ENCODE measurements at regions not wholly inside any gene's neighbourhood (a gene's known extent, or its start where the extent isn't known, plus 50 kb on each side); places are given as distances from the start of the nearest gene placed in this dataset.

DNA sequence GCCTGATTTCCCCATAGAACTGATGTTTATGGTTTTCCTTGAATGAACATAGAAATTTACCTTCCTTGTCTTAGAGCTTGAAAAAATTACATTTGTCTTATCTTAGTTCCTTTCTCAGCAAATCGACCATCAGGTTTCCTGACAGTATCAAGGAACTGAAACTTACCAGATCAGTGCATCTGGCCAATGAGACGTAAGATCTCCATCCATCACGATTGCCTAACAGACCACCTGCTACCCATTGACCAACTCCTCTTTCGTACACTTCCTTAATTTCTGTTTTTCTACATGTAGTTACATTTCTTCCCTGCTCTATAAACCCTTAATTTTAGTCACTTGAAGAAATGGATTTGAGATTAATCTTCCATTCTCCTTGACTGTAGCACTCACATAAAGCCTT lies 57.4 kb upstream of the TMPRSS15 start:
- Histone ChIP-seq H3K27ac (ENCODE audit: low read length) (no peak overlapping the region), H3K4me1 (ENCODE audit: insufficient read depth, low read length) (peaks cover 9% of the 10 kb centered on the region; the same call in 1 of the 2 replicates), H3K4me3 (ENCODE audit: low read length) (no peak overlapping the region)

DNA sequence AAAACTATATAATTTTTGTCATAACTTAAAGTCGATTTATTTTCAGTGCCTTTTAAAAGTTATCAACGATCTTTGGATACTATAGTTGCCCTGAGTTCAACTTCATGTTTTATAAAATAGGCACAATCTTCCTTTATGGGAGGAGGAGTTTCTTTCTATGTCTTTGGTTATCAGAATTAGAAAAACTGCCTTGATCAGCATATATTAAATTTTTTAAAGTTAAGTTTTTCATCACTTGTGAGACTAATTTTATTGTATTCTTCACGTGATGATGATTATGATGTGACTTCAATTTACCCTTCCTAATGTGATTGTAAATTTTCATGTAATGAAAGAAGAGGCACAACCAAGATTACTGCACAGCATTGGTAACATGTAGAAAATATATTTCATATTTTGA lies 58.2 kb upstream of the TMPRSS15 start:
- H3K9me3 ChIP-seq (ENCODE audit: insufficient read depth, low read depth, low read length): no peaks in the 10 kb centered on the region
- H3K27ac ChIP-seq (ENCODE audit: low read length): no peak overlapping the region
- peaks cover 9% of the 10 kb centered on the region; the same call in 1 of the 2 replicates for H3K4me1 ChIP-seq (ENCODE audit: insufficient read depth, low read length)
- no peaks in the 10 kb centered on the region for H3K36me3 ChIP-seq (ENCODE audit: insufficient read depth, low read depth, low read length)
- no peak overlapping the region for H3K4me3 ChIP-seq (ENCODE audit: low read length)
- no peak overlapping the region for H3K9ac ChIP-seq (ENCODE audit: low read depth, low read length)
- no peaks in the 10 kb centered on the region for H3K27me3 ChIP-seq (ENCODE audit: insufficient read depth, low read length)

More for the DNA sequence above, 57.4 kb upstream of the TMPRSS15 start:
- Histone ChIP-seq H3K9me3 (ENCODE audit: insufficient read depth, low read depth, low read length) (no peaks in the 10 kb centered on the region), H3K9ac (ENCODE audit: low read depth, low read length) (no peak overlapping the region), H3K36me3 (ENCODE audit: insufficient read depth, low read depth, low read length) (no peaks in the 10 kb centered on the region), H3K27me3 (ENCODE audit: insufficient read depth, low read length) (no peaks in the 10 kb centered on the region)

GRCh38 chr21:18467715-18468114 lies 64.1 kb upstream of the TMPRSS15 start:
- Histone ChIP-seq H3K27ac (ENCODE audit: low read length) (no peak overlapping the region), H3K27me3 (ENCODE audit: insufficient read depth, low read length) (no peaks in the 10 kb centered on the region), H3K4me1 (ENCODE audit: insufficient read depth, low read length) (peaks cover 6% of the 10 kb centered on the region; the same call in 1 of the 2 replicates), H3K36me3 (ENCODE audit: insufficient read depth, low read depth, low read length) (no peaks in the 10 kb centered on the region), H3K9ac (ENCODE audit: low read depth, low read length) (no peak overlapping the region), H3K9me3 (ENCODE audit: insufficient read depth, low read depth, low read length) (no peaks in the 10 kb centered on the region), H3K4me3 (ENCODE audit: low read length) (no peak overlapping the region)

GRCh38 chr21:18468790-18469189 lies 65.2 kb upstream of the TMPRSS15 start:
- Histone ChIP-seq H3K27me3 (ENCODE audit: insufficient read depth, low read length) (no peaks in the 10 kb centered on the region), H3K4me3 (ENCODE audit: low read length) (no peak overlapping the region), H3K9me3 (ENCODE audit: insufficient read depth, low read depth, low read length) (no peaks in the 10 kb centered on the region), H3K27ac (ENCODE audit: low read length) (no peak overlapping the region), H3K36me3 (ENCODE audit: insufficient read depth, low read depth, low read length) (no peaks in the 10 kb centered on the region), H3K4me1 (ENCODE audit: insufficient read depth, low read length) (peaks cover 6% of the 10 kb centered on the region; the same call in 1 of the 2 replicates), H3K9ac (ENCODE audit: low read depth, low read length) (no peak overlapping the region)

DNA sequence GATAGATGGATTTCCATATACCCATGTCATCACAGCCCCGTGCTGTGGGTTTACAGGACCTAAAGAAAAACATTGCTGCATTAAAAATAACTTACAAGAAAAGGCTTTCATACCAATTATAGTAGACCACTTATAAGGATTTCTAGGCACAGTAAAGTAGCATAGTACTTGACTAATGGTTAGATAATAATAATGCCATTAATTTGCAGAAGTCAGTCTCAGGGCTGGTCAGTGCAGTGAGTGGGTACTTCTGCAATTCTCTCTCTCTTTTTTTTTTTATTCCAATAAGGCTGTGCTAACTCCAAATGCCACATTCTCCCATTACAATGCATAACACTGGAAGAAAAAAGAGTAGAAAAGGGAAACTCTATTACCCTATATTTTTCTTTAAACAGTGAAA lies 73.1 kb upstream of the TMPRSS15 start:
- no peak overlapping the region for H3K27ac ChIP-seq (ENCODE audit: low read length)
- no peak overlapping the region for H3K9ac ChIP-seq (ENCODE audit: low read depth, low read length)
- H3K9me3 ChIP-seq (ENCODE audit: insufficient read depth, low read depth, low read length): no peaks in the 10 kb centered on the region; the same call in 1 of the 2 replicates
- H3K36me3 ChIP-seq (ENCODE audit: insufficient read depth, low read depth, low read length): no peaks in the 10 kb centered on the region
- no peaks in the 10 kb centered on the region for H3K27me3 ChIP-seq (ENCODE audit: insufficient read depth, low read length)
- no peaks in the 10 kb centered on the region; the same call in 1 of the 2 replicates for H3K4me1 ChIP-seq (ENCODE audit: insufficient read depth, low read length)
- H3K4me3 ChIP-seq (ENCODE audit: low read length): no peak overlapping the region

- Histone ChIP-seq H3K36me3 (ENCODE audit: insufficient read depth, low read depth, low read length) (no peaks in the 10 kb centered on the region), H3K4me3 (ENCODE audit: low read length) (no peak overlapping the region), H3K4me1 (ENCODE audit: insufficient read depth, low read length) (no peaks in the 10 kb centered on the region; the same call in 1 of the 2 replicates), H3K9ac (ENCODE audit: low read depth, low read length) (no peak overlapping the region), H3K27ac (ENCODE audit: low read length) (no peak overlapping the region), H3K9me3 (ENCODE audit: insufficient read depth, low read depth, low read length) (no peaks in the 10 kb centered on the region; the same call in 1 of the 2 replicates), H3K27me3 (ENCODE audit: insufficient read depth, low read length) (no peaks in the 10 kb centered on the region)
These were observed 73.5 kb upstream of the TMPRSS15 start for GRCh38 chr21:18477043-18477442.

DNA sequence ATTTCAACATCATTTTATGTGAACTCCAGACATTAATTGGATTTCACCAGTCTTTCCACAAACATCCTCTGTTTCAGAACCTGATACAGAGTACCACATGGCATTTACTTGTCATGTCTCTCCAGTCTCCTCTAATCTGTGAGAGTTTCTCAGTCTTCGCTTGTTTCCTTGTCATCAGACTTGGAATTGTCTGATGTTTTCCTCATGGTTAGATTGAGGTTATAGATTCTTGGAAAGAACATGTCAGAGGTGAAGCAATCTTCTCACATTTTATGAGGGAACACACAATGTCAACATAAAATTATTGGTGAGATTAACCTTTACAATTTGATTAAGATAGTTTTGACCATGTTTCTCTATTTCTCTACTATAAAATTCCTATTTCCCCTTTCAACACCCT lies 74.9 kb upstream of the TMPRSS15 start:
- no peaks in the 10 kb centered on the region for H3K27me3 ChIP-seq (ENCODE audit: insufficient read depth, low read length)
- no peak overlapping the region for H3K27ac ChIP-seq (ENCODE audit: low read length)
- no peaks in the 10 kb centered on the region; the same call in 1 of the 2 replicates for H3K4me1 ChIP-seq (ENCODE audit: insufficient read depth, low read length)
- no peaks in the 10 kb centered on the region for H3K36me3 ChIP-seq (ENCODE audit: insufficient read depth, low read depth, low read length)
- H3K9me3 ChIP-seq (ENCODE audit: insufficient read depth, low read depth, low read length): no peaks in the 10 kb centered on the region; the same call in 1 of the 2 replicates
- no peak overlapping the region for H3K4me3 ChIP-seq (ENCODE audit: low read length)
- H3K9ac ChIP-seq (ENCODE audit: low read depth, low read length): no peak overlapping the region

- H3K36me3 ChIP-seq (ENCODE audit: insufficient read depth, low read depth, low read length): no peaks in the 10 kb centered on the region
- H3K4me3 ChIP-seq (ENCODE audit: low read length): no peak overlapping the region
- H3K4me1 ChIP-seq (ENCODE audit: insufficient read depth, low read length): no peaks in the 10 kb centered on the region
- H3K9me3 ChIP-seq (ENCODE audit: insufficient read depth, low read depth, low read length): no peaks in the 10 kb centered on the region
- H3K9ac ChIP-seq (ENCODE audit: low read depth, low read length): no peak overlapping the region
- H3K27me3 ChIP-seq (ENCODE audit: insufficient read depth, low read length): no peaks in the 10 kb centered on the region
- no peak overlapping the region for H3K27ac ChIP-seq (ENCODE audit: low read length)
These were observed 84.7 kb upstream of the TMPRSS15 start for GRCh38 chr21:18488252-18488651.

DNA sequence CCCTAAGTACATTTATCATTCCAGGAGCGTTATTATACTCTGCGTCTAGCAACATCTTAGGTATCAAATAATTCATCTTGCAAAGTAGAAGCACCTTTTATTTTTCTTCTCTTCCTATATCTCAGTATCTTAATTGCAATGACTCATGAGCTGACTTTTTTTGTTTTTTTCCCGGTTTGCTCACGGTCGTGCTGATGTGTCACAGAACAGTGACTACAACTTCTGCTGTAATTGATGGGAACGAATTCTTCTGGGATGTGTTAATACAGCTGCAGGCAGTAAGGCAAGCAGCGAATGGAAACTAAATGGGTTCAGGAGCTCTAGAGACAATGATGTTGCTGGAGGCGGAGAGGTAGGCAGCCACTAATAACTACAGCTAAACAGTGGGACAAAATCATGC lies 89.8 kb upstream of the TMPRSS15 start:
- peaks cover 7% of the 10 kb centered on the region for H3K4me1 ChIP-seq (ENCODE audit: insufficient read depth, low read length)
- H3K36me3 ChIP-seq (ENCODE audit: insufficient read depth, low read depth, low read length): no peaks in the 10 kb centered on the region
- H3K9me3 ChIP-seq (ENCODE audit: insufficient read depth, low read depth, low read length): no peaks in the 10 kb centered on the region
- H3K27ac ChIP-seq (ENCODE audit: low read length): no peak overlapping the region
- H3K9ac ChIP-seq (ENCODE audit: low read depth, low read length): no peak overlapping the region
- no peaks in the 10 kb centered on the region for H3K27me3 ChIP-seq (ENCODE audit: insufficient read depth, low read length)
- H3K4me3 ChIP-seq (ENCODE audit: low read length): no peak overlapping the region

GRCh38 chr21:18495523-18495922 lies 91.9 kb upstream of the TMPRSS15 start:
- H3K4me3 ChIP-seq (ENCODE audit: low read length): no peak overlapping the region
- H3K9me3 ChIP-seq (ENCODE audit: insufficient read depth, low read depth, low read length): no peaks in the 10 kb centered on the region
- H3K9ac ChIP-seq (ENCODE audit: low read depth, low read length): no peak overlapping the region
- peaks cover 7% of the 10 kb centered on the region for H3K4me1 ChIP-seq (ENCODE audit: insufficient read depth, low read length)
- no peak overlapping the region for H3K27ac ChIP-seq (ENCODE audit: low read length)
- H3K36me3 ChIP-seq (ENCODE audit: insufficient read depth, low read depth, low read length): no peaks in the 10 kb centered on the region
- H3K27me3 ChIP-seq (ENCODE audit: insufficient read depth, low read length): no peaks in the 10 kb centered on the region

DNA sequence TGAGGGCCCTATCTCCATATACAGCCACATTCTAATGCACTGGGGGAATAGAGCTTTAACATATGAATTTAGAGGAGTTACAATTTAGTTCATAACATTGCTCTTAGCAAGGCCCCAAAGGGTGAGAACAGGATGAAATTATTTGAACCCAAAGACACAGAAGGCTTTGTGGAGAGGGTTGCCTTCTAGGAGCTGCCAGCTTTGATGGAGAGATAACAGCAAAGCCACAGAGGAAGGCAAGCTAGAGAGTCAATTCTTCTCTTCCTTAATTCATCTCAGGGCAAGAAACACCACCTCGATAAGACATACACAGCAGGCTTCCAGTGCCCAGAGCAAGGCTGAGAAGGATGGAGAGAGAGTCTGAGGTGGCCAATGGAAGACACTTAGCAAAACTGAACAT lies 94.8 kb upstream of the TMPRSS15 start:
- Histone ChIP-seq H3K27ac (ENCODE audit: low read length) (no peak overlapping the region), H3K4me3 (ENCODE audit: low read length) (no peak overlapping the region), H3K36me3 (ENCODE audit: insufficient read depth, low read depth, low read length) (no peaks in the 10 kb centered on the region), H3K27me3 (ENCODE audit: insufficient read depth, low read length) (no peaks in the 10 kb centered on the region), H3K9me3 (ENCODE audit: insufficient read depth, low read depth, low read length) (no peaks in the 10 kb centered on the region; the same call in 1 of the 2 replicates), H3K4me1 (ENCODE audit: insufficient read depth, low read length) (peaks cover 7% of the 10 kb centered on the region), H3K9ac (ENCODE audit: low read depth, low read length) (no peak overlapping the region)

DNA sequence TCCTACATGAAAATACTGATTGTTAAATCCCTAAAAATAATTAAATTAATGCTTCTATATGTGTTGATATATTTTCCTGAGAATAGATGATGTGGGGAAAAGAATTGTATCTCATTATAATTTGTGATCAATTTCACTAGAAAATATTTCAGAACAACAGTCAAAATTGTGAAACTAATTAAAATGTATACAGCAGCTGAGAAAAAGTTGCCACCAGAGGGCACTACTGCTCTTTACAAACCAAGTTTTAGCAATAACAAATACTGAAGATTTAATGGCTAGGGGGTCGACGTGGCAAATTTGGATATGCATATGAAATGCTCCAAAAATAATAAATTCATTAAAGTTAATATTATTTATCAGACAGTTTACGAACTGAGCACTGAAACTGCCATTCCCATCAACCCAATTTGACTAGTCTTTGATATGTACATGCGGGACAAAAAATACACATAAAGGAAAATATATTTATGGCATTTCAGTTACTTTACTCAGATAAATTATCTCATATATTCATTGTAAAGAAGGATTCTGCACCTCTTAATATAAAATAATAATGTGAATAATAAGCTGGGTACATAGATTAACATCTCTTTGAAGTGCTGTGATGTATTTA lies 96.3 kb upstream of the TMPRSS15 start:
- Histone ChIP-seq H3K27ac (ENCODE audit: low read length) (no peak overlapping the region), H3K9ac (ENCODE audit: low read depth, low read length) (no peak overlapping the region), H3K4me3 (ENCODE audit: low read length) (no peak overlapping the region), H3K27me3 (ENCODE audit: insufficient read depth, low read length) (no peaks in the 10 kb centered on the region), H3K9me3 (ENCODE audit: insufficient read depth, low read depth, low read length) (no peaks in the 10 kb centered on the region; the same call in 1 of the 2 replicates), H3K36me3 (ENCODE audit: insufficient read depth, low read depth, low read length) (no peaks in the 10 kb centered on the region), H3K4me1 (ENCODE audit: insufficient read depth, low read length) (peaks cover 7% of the 10 kb centered on the region)
